AG10803 (cell line): ENCODE measurements at regions not wholly inside any gene's neighbourhood (a gene's known extent, or its start where the extent isn't known, plus 50 kb on each side); places are given as distances from the start of the nearest gene placed in this dataset.

Source experiments
- DNase-seq: peaks from one replicate; pipeline ENCODE4 v3.0.0; 2010; ENCODE audit warnings: low read depth
- H3K4me3 ChIP-seq: 2 replicates; pipeline ENCODE4 v1.5.1; 2011; ENCODE audit warnings: mild to moderate bottlenecking, low read length, control low read depth
- TF ChIP-seq, protein P1 (sequence below): conservative IDR thresholded peaks from 2 replicates; pipeline ENCODE4 v1.5.1; 2011; ENCODE audit warnings: mild to moderate bottlenecking, low read length, control low read depth, inconsistent platforms

DNA sequence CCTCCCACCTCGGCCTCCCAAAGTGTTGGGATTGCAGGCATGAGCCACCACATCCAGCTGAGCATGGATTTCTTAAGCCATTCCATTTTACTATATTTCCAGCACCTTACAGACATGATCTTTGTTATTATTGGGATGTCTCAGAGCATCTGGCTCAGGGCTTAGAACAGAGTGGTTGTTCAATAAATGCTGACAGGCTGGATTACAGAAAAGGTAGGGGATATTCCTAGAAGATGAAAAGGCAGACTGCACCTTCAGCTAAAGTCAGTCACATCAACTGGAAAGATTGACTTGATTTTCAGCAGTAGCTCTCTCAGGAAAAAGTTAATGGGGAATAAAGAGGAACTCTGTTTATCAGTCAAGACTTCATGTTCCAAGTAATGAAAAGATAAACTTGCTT is 360.3 kb upstream of the ERCC4 start:
- H3K4me3 ChIP-seq = no peak overlapping the region
- TF ChIP-seq, protein P1, sequence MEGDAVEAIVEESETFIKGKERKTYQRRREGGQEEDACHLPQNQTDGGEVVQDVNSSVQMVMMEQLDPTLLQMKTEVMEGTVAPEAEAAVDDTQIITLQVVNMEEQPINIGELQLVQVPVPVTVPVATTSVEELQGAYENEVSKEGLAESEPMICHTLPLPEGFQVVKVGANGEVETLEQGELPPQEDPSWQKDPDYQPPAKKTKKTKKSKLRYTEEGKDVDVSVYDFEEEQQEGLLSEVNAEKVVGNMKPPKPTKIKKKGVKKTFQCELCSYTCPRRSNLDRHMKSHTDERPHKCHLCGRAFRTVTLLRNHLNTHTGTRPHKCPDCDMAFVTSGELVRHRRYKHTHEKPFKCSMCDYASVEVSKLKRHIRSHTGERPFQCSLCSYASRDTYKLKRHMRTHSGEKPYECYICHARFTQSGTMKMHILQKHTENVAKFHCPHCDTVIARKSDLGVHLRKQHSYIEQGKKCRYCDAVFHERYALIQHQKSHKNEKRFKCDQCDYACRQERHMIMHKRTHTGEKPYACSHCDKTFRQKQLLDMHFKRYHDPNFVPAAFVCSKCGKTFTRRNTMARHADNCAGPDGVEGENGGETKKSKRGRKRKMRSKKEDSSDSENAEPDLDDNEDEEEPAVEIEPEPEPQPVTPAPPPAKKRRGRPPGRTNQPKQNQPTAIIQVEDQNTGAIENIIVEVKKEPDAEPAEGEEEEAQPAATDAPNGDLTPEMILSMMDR = no peak
- DNase-seq = no peak

DNA sequence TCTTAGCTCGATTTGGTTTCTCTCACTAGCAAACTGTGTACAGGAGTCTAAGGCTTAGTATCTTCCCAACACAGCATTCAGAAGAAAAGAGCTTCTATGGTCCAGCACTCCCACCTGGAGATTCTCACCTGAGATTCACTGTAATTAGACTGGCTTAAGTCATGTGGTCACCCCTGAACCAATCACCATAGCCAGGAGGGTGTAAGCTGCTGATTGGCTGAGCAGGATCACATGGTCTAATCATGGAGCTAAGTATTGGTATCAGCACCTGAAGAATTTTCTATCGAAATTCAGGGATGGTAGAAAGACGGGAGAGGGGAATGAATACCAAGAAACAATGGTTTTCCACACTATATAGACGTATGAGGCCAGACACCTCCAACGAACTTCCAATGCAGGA is 359.8 kb upstream of the ERCC4 start:
- no peak overlapping the region for H3K4me3 ChIP-seq
- DNase-seq = no peak
- TF ChIP-seq, protein P1 = no peak

DNA sequence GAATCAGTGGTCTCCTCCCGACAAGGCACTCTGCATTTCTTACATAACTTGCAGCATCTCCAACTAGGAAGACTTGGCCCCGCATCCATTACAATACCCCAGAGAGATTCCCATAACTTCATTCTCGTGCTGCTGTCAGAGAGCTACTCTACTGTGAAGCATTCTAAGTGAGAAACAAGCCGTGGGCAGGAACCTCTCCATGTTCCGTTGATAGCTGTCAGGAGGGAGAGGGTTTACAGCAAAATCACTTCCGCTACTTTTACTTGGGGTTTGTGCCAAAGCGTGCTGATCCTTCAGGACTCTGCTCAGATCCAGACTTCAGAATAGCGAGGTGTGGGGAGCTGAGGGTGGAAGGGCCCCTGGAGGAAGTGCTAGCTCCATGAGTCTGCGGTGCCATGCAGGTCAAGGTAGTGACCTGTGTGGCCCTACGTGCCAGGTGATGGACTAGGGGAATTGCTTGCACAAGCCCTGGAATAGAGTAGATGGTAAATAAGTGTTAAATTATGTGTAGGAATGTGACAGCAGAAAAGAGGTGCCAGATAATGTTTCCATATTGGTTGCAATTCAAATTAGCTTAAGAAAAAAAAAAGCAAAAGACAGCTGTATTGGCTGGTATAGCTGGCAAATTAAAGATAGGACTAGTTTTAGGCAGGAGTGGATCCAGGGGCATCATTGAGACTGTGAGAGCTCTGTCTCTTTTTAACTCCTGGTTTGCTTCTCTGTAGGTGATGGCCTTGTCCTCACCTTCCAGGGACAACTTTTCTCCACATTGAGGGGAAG is 358.5 kb upstream of the ERCC4 start:
- TF ChIP-seq, protein P1 = no peak
- no peak overlapping the region for H3K4me3 ChIP-seq
- no peak for DNase-seq

DNA sequence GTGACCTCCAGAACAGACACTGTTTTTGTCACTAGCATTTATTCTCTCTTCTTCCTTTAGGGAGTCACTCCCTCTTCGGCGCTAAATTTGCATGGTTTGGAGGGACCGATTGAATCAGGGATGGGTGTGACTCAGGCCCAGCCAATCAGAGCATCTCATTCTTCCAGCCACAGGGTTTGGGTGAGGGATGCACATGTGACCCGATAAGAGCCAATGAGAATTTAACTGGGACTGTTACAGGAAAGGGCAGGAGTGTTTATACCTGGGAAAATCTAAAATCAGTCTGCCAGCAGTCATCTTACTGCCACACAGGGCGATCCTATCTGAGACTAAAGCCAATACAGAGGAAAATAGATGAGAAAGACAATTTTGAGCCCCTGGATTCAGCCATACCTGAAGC is 351.2 kb upstream of the ERCC4 start:
- TF ChIP-seq, protein P1 = no peak

DNA sequence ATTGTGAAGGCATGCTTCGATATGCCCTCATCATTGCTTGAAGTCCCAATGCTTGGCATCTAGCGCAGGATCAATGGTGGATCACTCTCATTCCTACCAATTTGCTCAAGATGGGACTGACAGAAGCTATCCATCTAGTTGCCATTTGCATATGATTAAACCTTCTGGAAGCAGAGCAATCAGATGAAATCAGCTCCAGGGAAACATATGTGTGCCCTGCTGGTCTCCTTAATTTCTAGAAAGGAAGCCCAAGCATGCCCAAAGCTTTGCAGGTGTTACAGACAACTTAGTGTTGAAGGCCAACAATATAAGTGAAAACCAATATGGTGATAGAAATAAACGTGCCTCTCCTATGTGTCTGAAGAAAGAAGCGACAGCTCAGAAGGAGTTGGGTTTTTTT is 350.0 kb upstream of the ERCC4 start:
- TF ChIP-seq, protein P1 = no peak
- no peak for DNase-seq
- no peak overlapping the region for H3K4me3 ChIP-seq

More for the DNA sequence above, 351.2 kb upstream of the ERCC4 start:
- H3K4me3 ChIP-seq = no peak overlapping the region
- DNase-seq = no peak

DNA sequence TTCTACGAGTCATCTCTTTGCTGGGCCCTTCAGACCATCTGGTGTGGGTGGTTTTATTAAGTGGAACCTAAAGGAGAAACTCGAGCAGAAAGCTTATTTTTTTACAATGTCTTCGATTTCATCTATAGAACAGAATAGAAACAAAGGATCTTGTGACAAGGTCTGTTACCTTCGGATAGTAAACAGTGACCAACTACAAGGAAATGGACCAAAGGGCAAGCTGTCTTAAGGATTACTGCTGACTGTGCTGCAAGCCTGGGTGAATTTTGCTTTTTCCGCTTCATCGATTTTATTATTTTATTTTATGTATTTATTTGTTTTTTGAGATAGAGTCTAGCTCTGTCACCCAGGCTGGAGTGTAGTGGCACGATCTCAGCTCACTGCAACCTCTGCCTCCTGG is 348.9 kb upstream of the ERCC4 start:
- H3K4me3 ChIP-seq = no peak overlapping the region
- no peak for DNase-seq
- TF ChIP-seq, protein P1 = no peak

DNA sequence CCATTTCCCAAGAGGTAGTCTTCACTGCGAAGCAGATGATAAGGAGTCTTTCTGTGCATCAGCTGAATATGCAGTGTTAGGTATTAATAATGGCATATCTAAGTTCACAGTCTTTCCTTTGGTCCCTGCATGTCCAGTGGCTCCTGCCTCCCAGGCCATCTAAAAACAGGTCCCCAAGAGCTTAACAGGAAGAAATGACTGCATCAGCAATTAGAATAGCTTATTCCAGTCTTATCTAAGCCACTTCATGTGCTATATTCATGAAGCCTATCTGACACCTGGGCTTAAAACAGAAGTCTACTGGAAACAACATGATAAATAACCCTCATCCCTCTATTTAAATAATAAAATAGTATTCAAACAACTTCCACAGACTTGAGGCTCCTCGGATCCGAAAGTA is 346.1 kb upstream of the ERCC4 start:
- TF ChIP-seq, protein P1 = no peak
- H3K4me3 ChIP-seq = no peak overlapping the region
- DNase-seq = no peak
